ENCODE measurements at regions not wholly inside any gene's neighbourhood (a gene's known extent, or its start where the extent isn't known, plus 50 kb on each side); places are given as distances from the start of the nearest gene placed in this dataset.

DNA sequence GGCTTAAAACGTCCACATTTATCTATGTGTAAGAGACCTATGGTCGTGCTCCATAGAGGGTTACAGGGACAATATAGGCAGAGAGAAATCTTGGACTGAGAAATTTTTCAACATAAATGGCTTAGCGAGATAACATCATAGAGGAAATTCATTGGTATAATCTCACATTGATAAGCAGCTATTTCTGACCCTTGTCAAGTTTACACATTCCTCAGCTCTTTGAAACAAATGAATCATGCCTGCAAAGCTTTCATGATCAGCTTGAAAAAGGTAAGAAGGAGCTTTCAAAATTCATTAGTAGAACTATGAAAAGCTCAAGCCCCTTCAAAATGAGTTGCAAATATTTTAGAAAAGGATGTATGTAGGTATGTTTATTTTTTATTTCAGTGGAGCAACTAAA is 478.8 kb downstream of the NEBL start:
- no peak for TF ChIP-seq POLR2A (IDR thresholded peaks at IDR 0.05)
- TF ChIP-seq, protein P1, sequence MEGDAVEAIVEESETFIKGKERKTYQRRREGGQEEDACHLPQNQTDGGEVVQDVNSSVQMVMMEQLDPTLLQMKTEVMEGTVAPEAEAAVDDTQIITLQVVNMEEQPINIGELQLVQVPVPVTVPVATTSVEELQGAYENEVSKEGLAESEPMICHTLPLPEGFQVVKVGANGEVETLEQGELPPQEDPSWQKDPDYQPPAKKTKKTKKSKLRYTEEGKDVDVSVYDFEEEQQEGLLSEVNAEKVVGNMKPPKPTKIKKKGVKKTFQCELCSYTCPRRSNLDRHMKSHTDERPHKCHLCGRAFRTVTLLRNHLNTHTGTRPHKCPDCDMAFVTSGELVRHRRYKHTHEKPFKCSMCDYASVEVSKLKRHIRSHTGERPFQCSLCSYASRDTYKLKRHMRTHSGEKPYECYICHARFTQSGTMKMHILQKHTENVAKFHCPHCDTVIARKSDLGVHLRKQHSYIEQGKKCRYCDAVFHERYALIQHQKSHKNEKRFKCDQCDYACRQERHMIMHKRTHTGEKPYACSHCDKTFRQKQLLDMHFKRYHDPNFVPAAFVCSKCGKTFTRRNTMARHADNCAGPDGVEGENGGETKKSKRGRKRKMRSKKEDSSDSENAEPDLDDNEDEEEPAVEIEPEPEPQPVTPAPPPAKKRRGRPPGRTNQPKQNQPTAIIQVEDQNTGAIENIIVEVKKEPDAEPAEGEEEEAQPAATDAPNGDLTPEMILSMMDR (IDR thresholded peaks at IDR 0.05), result no peak

Data from body of pancreas (tissue), 4 donors.